ENCODE measurements at regions not wholly inside any gene's neighbourhood (a gene's known extent, or its start where the extent isn't known, plus 50 kb on each side); places are given as distances from the start of the nearest gene placed in this dataset.

GRCh38 chr10:79018521-79019011, 50.2 kb upstream of the ZMIZ1 start:
- no peaks in the 10 kb centered on the region for H3K36me3 ChIP-seq
- DNase-seq (peak; percentile 51 to 62 (median 58)), ATAC-seq (peak; percentile 4 to 21 (median 18))
- no peak for TF ChIP-seq CTCF (IDR thresholded peaks at IDR 0.05)
- TF ChIP-seq POLR2A (IDR thresholded peaks at IDR 0.05): no peak
- no peak overlapping the region for H3K27ac ChIP-seq
- H3K9me3 ChIP-seq: no peaks in the 10 kb centered on the region
- no peaks in the 10 kb centered on the region for H3K27me3 ChIP-seq
- peaks cover 0 to 50% (median 23%) of the 10 kb centered on the region in 4 donors for H3K4me1 ChIP-seq
- intact Hi-C loops (cut with DNase I): no loop called here
- no peak overlapping the region for H3K4me3 ChIP-seq
- no CpG with 5 or more reads among the region's 5 CpGs for WGBS (ENCODE audit: insufficient coverage, low coverage, low lambda C conversion rate, missing lambda C conversion rate)

Small RNAs in the stretch of these regions (small RNA-seq; reads per million reads assigned to genes)
- gene RF00056: 0 reads per million in 2 experiments

All from right lobe of liver (tissue), 6 donors.